ENCODE measurements at regions not wholly inside any gene's neighbourhood (a gene's known extent, or its start where the extent isn't known, plus 50 kb on each side); places are given as distances from the start of the nearest gene placed in this dataset.

GRCh38 chr5:164881442-164881841 lies 1376.0 kb downstream of the MAT2B start:
- intact Hi-C loops (cut with DNase I) = no loop called here
- H3K4me3 ChIP-seq = no peak overlapping the region
- DNase-seq = no peak
- 77 to 87% methylated on average over 12 of the region's 12 CpGs for WGBS, 2 donors
- H3K36me3 ChIP-seq (replicated peaks in 1 of 2; ENCODE audit: insufficient read depth in 1 of 2, low read depth in 2 of 2) = no peaks in the 10 kb centered on the region
- no peak overlapping the region for H3K27ac ChIP-seq
- H3K9me3 ChIP-seq = no peaks in the 10 kb centered on the region
- H3K27me3 ChIP-seq = no peaks in the 10 kb centered on the region
- no peak for TF ChIP-seq CTCF (IDR thresholded peaks at IDR 0.05)
- no peak for TF ChIP-seq POLR2A (IDR thresholded peaks at IDR 0.05)
- no peak for ATAC-seq
- H3K4me1 ChIP-seq = no peaks in the 10 kb centered on the region

GRCh38 chr5:164885179-164885578 lies 1379.8 kb downstream of the MAT2B start:
- H3K36me3 ChIP-seq (replicated peaks in 1 of 2; ENCODE audit: insufficient read depth in 1 of 2, low read depth in 2 of 2) = no peaks in the 10 kb centered on the region
- H3K4me3 ChIP-seq = no peak overlapping the region
- no peaks in the 10 kb centered on the region for H3K27me3 ChIP-seq
- TF ChIP-seq CTCF (IDR thresholded peaks at IDR 0.05) (no peak), POLR2A (IDR thresholded peaks at IDR 0.05) (no peak)
- DNase-seq (no peak), ATAC-seq (no peak)
- no peak overlapping the region for H3K27ac ChIP-seq
- no peaks in the 10 kb centered on the region for H3K9me3 ChIP-seq
- WGBS, 2 donors = 17 to 26% methylated on average over 3 of the region's 3 CpGs
- intact Hi-C loops (cut with DNase I) = no loop called here
- H3K4me1 ChIP-seq = no peaks in the 10 kb centered on the region

GRCh38 chr5:164893071-164893470 lies 1387.7 kb downstream of the MAT2B start:
- Histone ChIP-seq H3K4me1 (no peaks in the 10 kb centered on the region), H3K27me3 (no peaks in the 10 kb centered on the region), H3K36me3 (replicated peaks in 1 of 2; ENCODE audit: insufficient read depth in 1 of 2, low read depth in 2 of 2) (no peaks in the 10 kb centered on the region), H3K4me3 (no peak overlapping the region), H3K27ac (no peak overlapping the region), H3K9me3 (peaks cover 0 to 5% (median 0%) of the 10 kb centered on the region in 3 donors)
- ATAC-seq = no peak
- TF ChIP-seq POLR2A (IDR thresholded peaks at IDR 0.05) (no peak), CTCF (IDR thresholded peaks at IDR 0.05) (no peak)
- DNase-seq = no peak
- 65 to 73% methylated on average over 5 of the region's 5 CpGs for WGBS, 2 donors
- intact Hi-C loops (cut with DNase I) = no loop called here

- Histone ChIP-seq H3K36me3 (replicated peaks in 1 of 2; ENCODE audit: insufficient read depth in 1 of 2, low read depth in 2 of 2) (no peaks in the 10 kb centered on the region), H3K4me3 (no peak overlapping the region), H3K4me1 (no peaks in the 10 kb centered on the region), H3K27ac (no peak overlapping the region), H3K9me3 (no peaks in the 10 kb centered on the region), H3K27me3 (no peaks in the 10 kb centered on the region)
- intact Hi-C loops (cut with DNase I) = no loop called here
- TF ChIP-seq POLR2A (IDR thresholded peaks at IDR 0.05) (no peak), CTCF (IDR thresholded peaks at IDR 0.05) (no peak)
- DNase-seq (no peak), ATAC-seq (no peak)
Observed at GRCh38 chr5:164898705-164899104, 1393.3 kb downstream of the MAT2B start.

GRCh38 chr5:164909673-164910072 lies 1404.3 kb downstream of the MAT2B start:
- DNase-seq = no peak

More at GRCh38 chr5:164909673-164910072, 1404.3 kb downstream of the MAT2B start:
- no peaks in the 10 kb centered on the region for H3K27me3 ChIP-seq
- TF ChIP-seq POLR2A (IDR thresholded peaks at IDR 0.05) (no peak), CTCF (IDR thresholded peaks at IDR 0.05) (no peak)
- intact Hi-C loops (cut with DNase I) = no loop called here
- no peaks in the 10 kb centered on the region for H3K9me3 ChIP-seq
- WGBS, 2 donors = 73 to 83% methylated on average over 3 of the region's 3 CpGs
- no peaks in the 10 kb centered on the region for H3K36me3 ChIP-seq (replicated peaks in 1 of 2; ENCODE audit: insufficient read depth in 1 of 2, low read depth in 2 of 2)
- H3K4me3 ChIP-seq = no peak overlapping the region
- H3K4me1 ChIP-seq = no peaks in the 10 kb centered on the region
- H3K27ac ChIP-seq = no peak overlapping the region
- no peak for ATAC-seq
